Testis (tissue), 2 donors: ENCODE measurements at regions not wholly inside any gene's neighbourhood (a gene's known extent, or its start where the extent isn't known, plus 50 kb on each side); places are given as distances from the start of the nearest gene placed in this dataset.

Source experiments
- CTCF ChIP-seq, 3 experiments: fragments of 450-650 bp in 2 of 3; fragments of 200-600 bp in 1 of 3; sonication (generic) in 1 of 3; IDR thresholded peaks; one replicate each; pipeline ENCODE4 v1.5.1; 2016 to 2019; ENCODE audit warnings: antibody characterized with exemption in 3 of 3, mild to moderate bottlenecking in 2 of 3, moderate library complexity in 1 of 3
- POLR2A ChIP-seq: fragments of 450-650 bp; IDR thresholded peaks from one replicate; pipeline ENCODE4 v1.6.1; 2017; ENCODE audit warnings: antibody characterized with exemption, mild to moderate bottlenecking, moderate library complexity

GRCh38 chr3:150177673-150178381, 207.1 kb upstream of the PFN2 start:
- no peak for TF ChIP-seq CTCF (IDR thresholded peaks at IDR 0.05)
- TF ChIP-seq POLR2A: no peak
